ENCODE measurements at regions not wholly inside any gene's neighbourhood (a gene's known extent, or its start where the extent isn't known, plus 50 kb on each side); places are given as distances from the start of the nearest gene placed in this dataset.
"Not testable (repeated sequence)": the region's sequence is repeated elsewhere in the genome, so short reads cannot be mapped to it uniquely, and the experiment has no call there.

DNA sequence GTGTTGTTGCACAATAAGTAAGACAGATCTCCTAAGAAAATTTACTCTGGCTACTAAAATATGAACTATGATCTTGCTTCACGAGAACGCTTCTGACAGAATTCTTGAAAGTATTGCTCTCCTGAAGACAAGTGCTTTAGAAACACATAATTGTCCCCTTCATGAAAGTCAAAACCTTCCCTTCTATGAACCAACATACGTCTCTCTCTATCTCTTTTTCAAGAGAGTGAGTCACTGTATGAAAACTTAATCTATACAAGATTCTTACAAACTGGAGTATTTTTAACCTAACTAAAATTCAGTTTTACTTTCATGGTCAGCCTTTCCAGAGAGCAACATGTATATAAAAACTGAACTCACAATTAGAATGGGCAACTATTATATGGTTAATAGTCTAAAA lies 688.0 kb upstream of the CTNND2 start:
- ChIA-PET CTCF (ENCODE audit: unreplicated experiment) (no interaction called here), POLR2A (no interaction called here)
- Histone ChIP-seq H3K4me1 (ENCODE audit: insufficient read depth, low read length, poor library complexity, severe bottlenecking) (no peaks in the 10 kb centered on the region), H3K4me3 (ENCODE audit: low read depth, low read length, poor library complexity, severe bottlenecking) (no peak overlapping the region), H4K20me1 (ENCODE audit: insufficient read depth, low read length) (no peaks in the 10 kb centered on the region), H3K27ac (ENCODE audit: low read depth, low read length, poor library complexity, severe bottlenecking) (no peak overlapping the region), H3K79me2 (ENCODE audit: insufficient read depth, low read depth, low read length) (no peaks in the 10 kb centered on the region), H3K9me3 (ENCODE audit: low read length) (no peaks in the 10 kb centered on the region), H2AFZ (ENCODE audit: low read length) (no peak overlapping the region), H3K4me2 (ENCODE audit: low read length) (no peak overlapping the region), H3K9me2 (ENCODE audit: insufficient read depth, low read length) (no peaks in the 10 kb centered on the region), H3K36me3 (ENCODE audit: insufficient read depth, low read length) (no peaks in the 10 kb centered on the region)
- intact Hi-C loops (cut with micrococcal nuclease; ENCODE audit: unreplicated experiment), result no loop called here
- TF ChIP-seq EZH2phosphoT487 (IDR thresholded peaks at IDR 0.05; ENCODE audit: borderline replicate concordance, low read depth, low read length), result no peak
- TF ChIP-seq CTCF (conservative IDR thresholded peaks at IDR 0.05; ENCODE audit: low read length), result no peak
- no peak for DNase-seq (ENCODE audit: low spot score)
- BruUV-seq (replicated peaks), result no TSS peak

DNA sequence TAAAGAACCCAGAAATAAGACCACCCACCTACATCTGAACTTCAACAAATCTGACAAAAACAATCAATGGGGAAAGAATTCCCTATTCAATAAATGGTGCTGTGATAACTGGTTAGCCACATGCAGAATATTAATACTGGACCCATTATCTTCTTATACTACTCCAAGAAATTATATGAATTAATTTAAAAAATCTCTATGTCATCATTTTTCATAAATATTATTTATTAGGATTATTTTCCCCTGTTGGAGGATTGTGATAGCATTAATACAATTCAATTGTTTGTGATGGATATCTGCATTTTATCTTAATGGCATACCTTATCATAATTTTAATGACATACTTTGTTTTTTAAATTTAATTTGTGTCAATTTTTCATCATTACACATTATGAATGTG lies 682.2 kb upstream of the CTNND2 start:
- intact Hi-C loops (cut with micrococcal nuclease; ENCODE audit: unreplicated experiment), result no loop called here
- no peak for DNase-seq (ENCODE audit: low spot score)
- H3K9me3 ChIP-seq (ENCODE audit: low read length), result no peaks in the 10 kb centered on the region
- no peaks in the 10 kb centered on the region for H3K4me1 ChIP-seq (ENCODE audit: insufficient read depth, low read length, poor library complexity, severe bottlenecking)
- H3K4me3 ChIP-seq (ENCODE audit: low read depth, low read length, poor library complexity, severe bottlenecking), result no peak overlapping the region
- POLR2A ChIA-PET, result no interaction called here
- no peaks in the 10 kb centered on the region for H3K36me3 ChIP-seq (ENCODE audit: insufficient read depth, low read length)
- H2AFZ ChIP-seq (ENCODE audit: low read length), result no peak overlapping the region
- no peak overlapping the region for H3K4me2 ChIP-seq (ENCODE audit: low read length)
- no peaks in the 10 kb centered on the region for H3K79me2 ChIP-seq (ENCODE audit: insufficient read depth, low read depth, low read length)
- H4K20me1 ChIP-seq (ENCODE audit: insufficient read depth, low read length), result no peaks in the 10 kb centered on the region
- H3K27ac ChIP-seq (ENCODE audit: low read depth, low read length, poor library complexity, severe bottlenecking), result no peak overlapping the region
- BruUV-seq (replicated peaks), result no TSS peak
- TF ChIP-seq EZH2phosphoT487 (IDR thresholded peaks at IDR 0.05; ENCODE audit: borderline replicate concordance, low read depth, low read length) (no peak), CTCF (conservative IDR thresholded peaks at IDR 0.05; ENCODE audit: low read length) (no peak)
- CTCF ChIA-PET (ENCODE audit: unreplicated experiment), result no interaction called here
- H3K9me2 ChIP-seq (ENCODE audit: insufficient read depth, low read length), result no peaks in the 10 kb centered on the region

DNA sequence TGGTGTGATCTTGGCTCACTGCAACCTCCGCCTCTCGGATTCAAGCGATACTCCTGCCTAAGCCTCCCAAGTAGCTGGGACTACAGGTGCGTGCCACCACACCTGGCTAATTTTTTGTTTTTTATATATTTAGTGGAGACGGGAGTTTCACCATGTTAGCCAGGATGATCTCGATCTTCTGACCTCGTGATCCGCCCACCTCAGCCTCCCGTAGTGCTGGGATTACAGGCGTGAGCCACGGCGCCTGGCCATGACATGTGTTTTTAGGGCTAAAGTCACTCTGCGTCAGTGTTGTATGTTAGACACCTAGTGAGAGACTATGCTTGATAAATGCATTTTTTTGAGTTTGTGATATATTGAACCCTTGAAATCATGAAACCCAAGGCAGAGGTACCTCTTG lies 674.6 kb upstream of the CTNND2 start:
- H3K4me1 ChIP-seq (ENCODE audit: insufficient read depth, low read length, poor library complexity, severe bottlenecking); H3K4me3 ChIP-seq (ENCODE audit: low read depth, low read length, poor library complexity, severe bottlenecking); DNase-seq (ENCODE audit: low spot score); H3K79me2 ChIP-seq (ENCODE audit: insufficient read depth, low read depth, low read length); intact Hi-C loops (cut with micrococcal nuclease; ENCODE audit: unreplicated experiment); H2AFZ ChIP-seq (ENCODE audit: low read length); H3K4me2 ChIP-seq (ENCODE audit: low read length); CTCF ChIA-PET (ENCODE audit: unreplicated experiment); H3K27ac ChIP-seq (ENCODE audit: low read depth, low read length, poor library complexity, severe bottlenecking); H3K9me3 ChIP-seq (ENCODE audit: low read length); H3K36me3 ChIP-seq (ENCODE audit: insufficient read depth, low read length); H4K20me1 ChIP-seq (ENCODE audit: insufficient read depth, low read length); BruUV-seq (replicated peaks); H3K9me2 ChIP-seq (ENCODE audit: insufficient read depth, low read length): not testable (repeated sequence)
- POLR2A ChIA-PET, result interaction anchor here (0.6 to 1.1 kb wide), 2 partner anchors 10 to 255 kb away, joined by 3 read pairs; no protein-coding TSS in a partner anchor

DNA sequence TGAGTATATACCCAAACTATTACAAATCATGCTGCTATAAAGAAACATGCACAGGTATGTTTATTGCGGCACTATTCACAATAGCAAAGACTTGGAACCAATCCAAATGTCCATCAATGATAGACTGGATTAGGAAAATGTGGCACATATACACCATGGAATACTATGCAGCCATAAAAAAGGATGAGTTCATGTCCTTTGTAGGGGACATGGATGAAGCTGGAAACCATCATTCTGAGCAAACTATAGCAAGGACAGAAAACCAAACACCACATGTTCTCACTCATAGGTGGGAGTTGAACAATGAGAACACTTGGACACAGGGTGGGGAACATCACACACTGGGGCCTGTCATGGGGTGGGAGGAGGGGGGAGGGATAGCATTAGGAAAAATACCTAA lies 672.7 kb upstream of the CTNND2 start:
- H3K79me2 ChIP-seq (ENCODE audit: insufficient read depth, low read depth, low read length); H3K27ac ChIP-seq (ENCODE audit: low read depth, low read length, poor library complexity, severe bottlenecking); intact Hi-C loops (cut with micrococcal nuclease; ENCODE audit: unreplicated experiment); H3K4me1 ChIP-seq (ENCODE audit: insufficient read depth, low read length, poor library complexity, severe bottlenecking); BruUV-seq (replicated peaks); H3K36me3 ChIP-seq (ENCODE audit: insufficient read depth, low read length); H3K4me2 ChIP-seq (ENCODE audit: low read length); H3K4me3 ChIP-seq (ENCODE audit: low read depth, low read length, poor library complexity, severe bottlenecking); H2AFZ ChIP-seq (ENCODE audit: low read length); H4K20me1 ChIP-seq (ENCODE audit: insufficient read depth, low read length); H3K9me3 ChIP-seq (ENCODE audit: low read length); CTCF ChIA-PET (ENCODE audit: unreplicated experiment); H3K9me2 ChIP-seq (ENCODE audit: insufficient read depth, low read length); DNase-seq (ENCODE audit: low spot score); POLR2A ChIA-PET: not testable (repeated sequence)

- BruUV-seq (replicated peaks); H2AFZ ChIP-seq (ENCODE audit: low read length); intact Hi-C loops (cut with micrococcal nuclease; ENCODE audit: unreplicated experiment); H3K9me2 ChIP-seq (ENCODE audit: insufficient read depth, low read length); DNase-seq (ENCODE audit: low spot score); H3K79me2 ChIP-seq (ENCODE audit: insufficient read depth, low read depth, low read length); H3K9me3 ChIP-seq (ENCODE audit: low read length); CTCF ChIA-PET (ENCODE audit: unreplicated experiment); H3K27ac ChIP-seq (ENCODE audit: low read depth, low read length, poor library complexity, severe bottlenecking); H3K4me3 ChIP-seq (ENCODE audit: low read depth, low read length, poor library complexity, severe bottlenecking); H3K4me2 ChIP-seq (ENCODE audit: low read length); H3K4me1 ChIP-seq (ENCODE audit: insufficient read depth, low read length, poor library complexity, severe bottlenecking); H4K20me1 ChIP-seq (ENCODE audit: insufficient read depth, low read length); POLR2A ChIA-PET; H3K36me3 ChIP-seq (ENCODE audit: insufficient read depth, low read length): not testable (repeated sequence)
Observed at GRCh38 chr5:12574298-12575093, 670.2 kb upstream of the CTNND2 start.
